ENCODE measurements at regions not wholly inside any gene's neighbourhood (a gene's known extent, or its start where the extent isn't known, plus 50 kb on each side); places are given as distances from the start of the nearest gene placed in this dataset.

GRCh38 chr10:62915158-62915557 lies 99.0 kb upstream of the EGR2 start:
- no peaks in the 10 kb centered on the region for H3K27me3 ChIP-seq
- no peaks in the 10 kb centered on the region for H3K36me3 ChIP-seq
- no peak overlapping the region for H3K4me3 ChIP-seq
- DNase-seq, result no peak
- no peaks in the 10 kb centered on the region for H3K9me3 ChIP-seq

DNA sequence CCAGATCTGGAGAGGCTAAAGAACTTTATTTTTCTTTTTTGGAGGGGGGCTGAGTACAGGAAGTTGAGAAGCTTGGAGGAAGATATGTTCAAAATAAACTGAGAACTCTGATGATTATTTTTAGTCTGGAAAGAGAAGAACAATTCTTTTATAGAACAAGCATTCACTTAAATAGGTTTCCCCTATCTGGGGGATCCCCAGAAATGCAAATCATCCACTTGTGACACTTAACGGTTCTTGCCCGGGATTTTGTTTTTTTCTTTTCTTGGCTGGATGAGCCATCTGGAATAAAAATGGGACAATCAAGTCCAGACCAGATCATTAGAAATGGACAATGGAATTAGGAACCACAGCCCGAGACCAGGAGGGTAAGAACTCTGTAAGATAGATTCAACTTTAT lies 95.9 kb upstream of the EGR2 start:
- no peaks in the 10 kb centered on the region for H3K27me3 ChIP-seq
- no peak for DNase-seq
- H3K4me3 ChIP-seq, result no peak overlapping the region
- H3K36me3 ChIP-seq, result no peaks in the 10 kb centered on the region
- no peaks in the 10 kb centered on the region for H3K9me3 ChIP-seq

DNA sequence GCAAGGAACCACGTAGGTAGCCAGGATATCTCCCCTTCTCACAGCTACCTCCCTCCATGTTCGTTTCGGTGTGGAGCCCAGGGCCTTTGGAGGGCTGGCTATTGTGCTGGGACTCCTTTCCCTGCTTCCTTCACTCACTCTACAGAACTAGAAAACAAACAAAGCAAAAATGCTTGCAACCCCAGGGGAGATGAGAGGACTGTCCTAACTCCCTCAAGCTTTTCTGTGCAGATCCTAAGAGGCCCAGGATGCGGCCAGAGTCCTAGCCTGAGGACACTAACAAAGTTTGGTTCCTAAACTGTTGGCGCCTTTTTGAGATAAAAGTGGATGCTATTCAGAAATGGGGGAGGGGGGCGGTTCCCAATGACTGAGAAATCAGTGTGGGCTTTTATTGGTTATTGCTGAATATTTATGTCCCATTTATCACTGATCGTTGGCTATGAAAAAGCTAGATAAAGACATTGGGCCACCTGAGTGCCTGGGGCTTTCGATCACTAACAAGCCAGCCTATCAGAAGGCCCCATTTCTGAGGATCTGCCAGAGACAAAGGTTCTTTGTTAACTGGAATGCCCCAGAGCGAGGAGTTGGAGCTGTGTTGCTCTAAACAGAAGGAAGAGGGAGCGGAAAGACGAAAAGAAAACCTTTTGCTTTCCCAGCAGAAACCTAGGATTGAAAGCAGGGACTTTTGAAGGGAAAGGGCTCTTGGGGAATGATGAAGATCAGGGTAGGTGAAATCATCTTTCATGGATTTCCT lies 95.2 kb upstream of the EGR2 start:
- Histone ChIP-seq H3K27me3 (no peaks in the 10 kb centered on the region), H3K36me3 (no peaks in the 10 kb centered on the region), H3K4me3 (no peak overlapping the region), H3K9me3 (no peaks in the 10 kb centered on the region)
- no peak for DNase-seq

- H3K27me3 ChIP-seq, result no peaks in the 10 kb centered on the region
- H3K36me3 ChIP-seq, result no peaks in the 10 kb centered on the region
- no peak overlapping the region for H3K4me3 ChIP-seq
- H3K9me3 ChIP-seq, result no peaks in the 10 kb centered on the region
- no peak for DNase-seq
Measured at GRCh38 chr10:62907470-62908212, 91.5 kb upstream of the EGR2 start.

- Histone ChIP-seq H3K4me3 (no peak overlapping the region), H3K36me3 (no peaks in the 10 kb centered on the region), H3K27me3 (no peaks in the 10 kb centered on the region), H3K9me3 (no peaks in the 10 kb centered on the region)
- no peak for DNase-seq
Measured at GRCh38 chr10:62904281-62904875, 88.2 kb upstream of the EGR2 start.

GRCh38 chr10:62903828-62904227 lies 87.7 kb upstream of the EGR2 start:
- DNase-seq, result no peak
- no peak overlapping the region for H3K4me3 ChIP-seq

GRCh38 chr10:62900829-62901571 lies 84.8 kb upstream of the EGR2 start:
- H3K4me3 ChIP-seq, result no peak overlapping the region
- no peaks in the 10 kb centered on the region for H3K9me3 ChIP-seq
- no peaks in the 10 kb centered on the region for H3K27me3 ChIP-seq
- no peaks in the 10 kb centered on the region for H3K36me3 ChIP-seq
- DNase-seq, result no peak

More at GRCh38 chr10:62903828-62904227, 87.7 kb upstream of the EGR2 start:
- Histone ChIP-seq H3K27me3 (no peaks in the 10 kb centered on the region), H3K9me3 (no peaks in the 10 kb centered on the region), H3K36me3 (no peaks in the 10 kb centered on the region)

DNA sequence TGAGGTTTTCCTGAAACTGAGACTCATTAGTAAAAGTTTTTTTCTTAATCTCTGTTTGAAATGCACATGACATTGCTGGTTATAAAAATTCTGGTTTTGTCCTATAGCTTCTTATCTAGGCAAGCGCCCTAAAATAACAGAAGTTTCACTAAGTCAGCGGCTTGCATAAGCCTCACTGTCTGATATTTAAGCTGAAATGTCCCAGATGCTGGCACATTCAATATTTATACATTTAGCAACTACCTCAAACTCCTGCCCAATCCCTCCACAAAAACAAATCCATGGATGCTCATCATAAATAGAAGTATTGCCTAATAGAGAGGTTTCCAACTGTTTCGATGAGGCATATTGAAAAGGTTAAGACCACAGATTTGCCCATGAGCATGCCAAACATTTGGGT lies 83.1 kb upstream of the EGR2 start:
- no peaks in the 10 kb centered on the region for H3K9me3 ChIP-seq
- H3K4me3 ChIP-seq, result no peak overlapping the region
- no peaks in the 10 kb centered on the region for H3K36me3 ChIP-seq
- no peak for DNase-seq
- no peaks in the 10 kb centered on the region for H3K27me3 ChIP-seq

- Histone ChIP-seq H3K27me3 (no peaks in the 10 kb centered on the region; the same call in 1 of the 2 replicates), H3K36me3 (no peaks in the 10 kb centered on the region), H3K4me3 (no peak overlapping the region), H3K9me3 (no peaks in the 10 kb centered on the region)
- DNase-seq, result no peak
Measured at GRCh38 chr10:62895063-62895462, 78.9 kb upstream of the EGR2 start.

- Histone ChIP-seq H3K27me3 (no peaks in the 10 kb centered on the region; the same call in 1 of the 2 replicates), H3K4me3 (no peak overlapping the region), H3K36me3 (no peaks in the 10 kb centered on the region), H3K9me3 (no peaks in the 10 kb centered on the region)
- no peak for DNase-seq
Measured at GRCh38 chr10:62894156-62894555, 78.0 kb upstream of the EGR2 start.

- Histone ChIP-seq H3K27me3 (no peaks in the 10 kb centered on the region; the same call in 1 of the 2 replicates), H3K36me3 (no peaks in the 10 kb centered on the region)
- no peak for DNase-seq
Measured at GRCh38 chr10:62893036-62893435, 76.9 kb upstream of the EGR2 start.

DNA sequence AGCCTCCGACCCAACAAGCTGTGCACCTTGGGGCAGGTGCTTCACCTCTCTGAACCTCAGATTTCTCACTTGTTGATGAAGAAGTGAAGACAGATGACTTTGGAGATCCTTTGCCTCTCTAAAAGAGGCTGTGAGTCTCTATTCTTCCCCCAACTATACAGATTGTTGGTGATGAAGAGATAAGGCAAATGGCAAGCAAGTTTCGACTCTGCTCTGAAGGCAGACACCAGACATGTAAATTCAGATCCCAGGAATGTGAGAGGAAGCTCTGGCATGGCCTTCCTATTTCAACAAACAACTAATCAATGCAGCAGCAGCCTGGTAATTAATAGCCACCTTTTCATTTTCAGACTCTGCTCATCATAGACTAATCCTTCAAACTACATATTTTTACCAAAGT lies 74.2 kb upstream of the EGR2 start:
- H3K27me3 ChIP-seq, result no peaks in the 10 kb centered on the region; the same call in 1 of the 2 replicates
- no peaks in the 10 kb centered on the region for H3K9me3 ChIP-seq
- H3K4me3 ChIP-seq, result no peak overlapping the region
- H3K36me3 ChIP-seq, result no peaks in the 10 kb centered on the region
- no peak for DNase-seq

More at GRCh38 chr10:62893036-62893435, 76.9 kb upstream of the EGR2 start:
- no peaks in the 10 kb centered on the region for H3K9me3 ChIP-seq
- H3K4me3 ChIP-seq, result no peak overlapping the region

DNA sequence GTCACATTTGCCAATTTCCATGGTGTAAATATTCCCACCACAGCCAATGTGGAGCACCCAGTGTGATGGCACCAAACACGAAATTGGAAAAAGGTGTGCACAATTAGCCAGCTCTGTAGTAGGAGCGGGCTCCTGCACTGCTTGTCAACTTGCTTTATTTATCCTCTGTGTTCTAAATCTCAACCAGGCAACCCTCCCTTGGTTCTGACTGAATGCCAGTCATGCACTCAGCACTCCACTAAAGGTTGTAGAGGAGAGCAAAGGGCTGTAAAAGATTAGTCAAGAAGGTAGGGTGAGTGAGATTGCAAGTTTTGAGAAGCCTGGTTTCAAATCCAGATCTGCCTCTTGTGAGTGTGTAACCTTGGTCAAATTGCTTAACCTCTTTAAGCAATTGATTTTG lies 71.5 kb upstream of the EGR2 start:
- Histone ChIP-seq H3K27me3 (no peaks in the 10 kb centered on the region; the same call in 1 of the 2 replicates), H3K36me3 (no peaks in the 10 kb centered on the region), H3K4me3 (no peak overlapping the region), H3K9me3 (no peaks in the 10 kb centered on the region)
- DNase-seq, result no peak

- Histone ChIP-seq H3K4me3 (no peak overlapping the region), H3K36me3 (no peaks in the 10 kb centered on the region), H3K27me3 (no peaks in the 10 kb centered on the region), H3K9me3 (no peaks in the 10 kb centered on the region)
- no peak for DNase-seq
Measured at GRCh38 chr10:62885684-62886461, 69.7 kb upstream of the EGR2 start.

- Histone ChIP-seq H3K27me3 (no peaks in the 10 kb centered on the region), H3K9me3 (no peaks in the 10 kb centered on the region), H3K36me3 (no peaks in the 10 kb centered on the region)
Measured at GRCh38 chr10:62880162-62880561, 64.0 kb upstream of the EGR2 start.

DNA sequence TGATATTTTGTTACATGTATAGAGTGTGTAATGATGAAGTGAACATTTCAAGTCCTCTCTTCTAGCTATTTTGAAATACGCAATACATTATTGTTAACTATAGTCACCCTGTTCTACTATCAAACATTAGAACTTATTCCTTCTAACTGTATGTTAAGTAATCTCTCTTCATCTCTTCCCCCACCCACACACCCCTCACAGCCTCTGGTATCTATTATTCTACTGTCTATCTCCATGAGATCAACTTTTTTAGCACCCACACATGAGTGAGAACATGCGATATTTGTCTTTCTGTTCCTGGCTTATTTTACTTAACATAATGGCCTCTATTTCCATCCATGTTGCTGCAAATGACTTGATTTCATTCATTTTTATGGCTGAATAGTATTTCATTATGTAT lies 57.7 kb upstream of the EGR2 start:
- H3K4me3 ChIP-seq, result no peak overlapping the region

More at GRCh38 chr10:62880162-62880561, 64.0 kb upstream of the EGR2 start:
- H3K4me3 ChIP-seq, result no peak overlapping the region
- DNase-seq, result no peak

More for the DNA sequence above, 57.7 kb upstream of the EGR2 start:
- H3K27me3 ChIP-seq, result no peaks in the 10 kb centered on the region
- no peaks in the 10 kb centered on the region for H3K36me3 ChIP-seq
- DNase-seq, result no peak
- H3K9me3 ChIP-seq, result no peaks in the 10 kb centered on the region

Data from MG63 (cell line).